OCI-LY1 (cell line): ENCODE measurements at regions not wholly inside any gene's neighbourhood (a gene's known extent, or its start where the extent isn't known, plus 50 kb on each side); places are given as distances from the start of the nearest gene placed in this dataset.

Source experiments
- H2AFZ ChIP-seq: fragments of 200-600 bp; sonication (generic), shearing (Covaris generic); 2 replicates; pipeline ENCODE4 v1.6.0; 2014; ENCODE audit warnings: antibody characterized with exemption, mild to moderate bottlenecking, low read length
- H3F3A ChIP-seq: fragments of 200-600 bp; sonication (generic), shearing (Covaris generic); 2 replicates; pipeline ENCODE4 v1.6.0; 2014; ENCODE audit warnings: mild to moderate bottlenecking, antibody characterized with exemption, low read length, moderate library complexity; ENCODE audit not compliant: insufficient read depth
- H3K27ac ChIP-seq: fragments of 200-600 bp; sonication (generic); 2 replicates; pipeline ENCODE4 v1.5.1; 2014; ENCODE audit warnings: low read length, mixed run types, mild to moderate bottlenecking, low read depth; ENCODE audit not compliant: poor library complexity, severe bottlenecking
- H3K27me3 ChIP-seq: fragments of 200-600 bp; sonication (generic); 2 replicates; pipeline ENCODE4 v1.6.0; 2014; ENCODE audit warnings: antibody characterized with exemption, mild to moderate bottlenecking, low read length, moderate library complexity; ENCODE audit not compliant: insufficient read depth
- H3K36me3 ChIP-seq: fragments of 200-600 bp; sonication (generic); 2 replicates; pipeline ENCODE4 v1.6.1; 2014; ENCODE audit warnings: mild to moderate bottlenecking, antibody characterized with exemption, low read length, moderate library complexity, mixed read lengths; ENCODE audit not compliant: insufficient read depth
- H3K4me1 ChIP-seq: fragments of 200-600 bp; sonication (generic); 2 replicates; pipeline ENCODE4 v1.5.1; 2014; ENCODE audit warnings: mild to moderate bottlenecking, low read length, moderate library complexity; ENCODE audit not compliant: insufficient read depth, severe bottlenecking
- H3K4me2 ChIP-seq: fragments of 200-600 bp; sonication (generic), shearing (Covaris generic); 2 replicates; pipeline ENCODE4 v1.6.1; 2014; ENCODE audit warnings: low read length
- H3K4me3 ChIP-seq: fragments of 200-600 bp; sonication (generic); 2 replicates; pipeline ENCODE4 v1.5.1; 2014; ENCODE audit warnings: low read length, low read depth, mild to moderate bottlenecking, mixed read lengths; ENCODE audit not compliant: poor library complexity, severe bottlenecking
- H3K79me2 ChIP-seq: fragments of 200-600 bp; shearing (Covaris generic); 2 replicates; pipeline ENCODE4 v1.6.1; 2016; ENCODE audit warnings: mixed run types, low read length, mixed read lengths; ENCODE audit not compliant: insufficient read depth
- H3K9ac ChIP-seq: fragments of 200-600 bp; sonication (generic), shearing (Covaris generic); 2 replicates; pipeline ENCODE4 v1.6.1; 2014; ENCODE audit warnings: mild to moderate bottlenecking, low read length, mixed read lengths
- H3K9me2 ChIP-seq: fragments of 200-600 bp; sonication (generic), shearing (Covaris generic); 2 replicates; pipeline ENCODE4 v1.6.1; 2014; ENCODE audit warnings: low read depth, mild to moderate bottlenecking, low read length, mixed read lengths
- H3K9me3 ChIP-seq: fragments of 200-600 bp; shearing (Covaris generic); 2 replicates; pipeline ENCODE4 v1.6.1; 2014; ENCODE audit warnings: low read length, mixed read lengths
- H4K20me1 ChIP-seq: fragments of 200-600 bp; sonication (generic), shearing (Covaris generic); 2 replicates; pipeline ENCODE4 v1.6.0; 2016; ENCODE audit warnings: mild to moderate bottlenecking, low read length; ENCODE audit not compliant: insufficient read depth
- CTCF ChIP-seq: fragments of 200-600 bp; sonication (generic), shearing (Covaris generic); IDR thresholded peaks from 2 replicates; pipeline ENCODE4 v1.5.1; 2017; ENCODE audit warnings: mild to moderate bottlenecking, antibody characterized with exemption, low read length, moderate library complexity, mixed read lengths
- EZH2 ChIP-seq: fragments of 200-600 bp; sonication (generic), shearing (Covaris generic); IDR thresholded peaks from 2 replicates; pipeline ENCODE4 v1.8.0; 2017; ENCODE audit warnings: borderline replicate concordance, mixed run types, mild to moderate bottlenecking, antibody characterized with exemption, low read length, moderate library complexity, mixed read lengths

- TF ChIP-seq EZH2 (no peak), CTCF (no peak)
- no peaks in the 10 kb centered on the region for H3K36me3 ChIP-seq
- no peaks in the 10 kb centered on the region for H3K27me3 ChIP-seq
- H3K4me1 ChIP-seq = no peaks in the 10 kb centered on the region
- no peak overlapping the region for H3K4me3 ChIP-seq
- no peak overlapping the region for H3K9ac ChIP-seq
- H3K27ac ChIP-seq = no peak overlapping the region
- no peaks in the 10 kb centered on the region for H3K9me2 ChIP-seq
- H4K20me1 ChIP-seq = no peaks in the 10 kb centered on the region
- no peaks in the 10 kb centered on the region for H3F3A ChIP-seq
- H3K9me3 ChIP-seq = no peaks in the 10 kb centered on the region
- no peak overlapping the region for H3K4me2 ChIP-seq
- H2AFZ ChIP-seq = no peak overlapping the region
- H3K79me2 ChIP-seq = no peaks in the 10 kb centered on the region
Measured at GRCh38 chr4:144591401-144591800, 54.6 kb upstream of the HHIP start.

- no peak for TF ChIP-seq EZH2
- Histone ChIP-seq H3K4me2 (no peak overlapping the region), H4K20me1 (no peaks in the 10 kb centered on the region), H3K4me1 (no peaks in the 10 kb centered on the region), H3K27me3 (no peaks in the 10 kb centered on the region), H3K9me2 (no peaks in the 10 kb centered on the region), H3K9ac (no peak overlapping the region), H3F3A (no peaks in the 10 kb centered on the region), H3K79me2 (no peaks in the 10 kb centered on the region), H3K36me3 (no peaks in the 10 kb centered on the region), H3K9me3 (no peaks in the 10 kb centered on the region), H3K27ac (no peak overlapping the region), H2AFZ (no peak overlapping the region), H3K4me3 (no peak overlapping the region)
Measured at GRCh38 chr4:144592264-144592663, 53.7 kb upstream of the HHIP start.

GRCh38 chr4:144594471-144594986, 51.4 kb upstream of the HHIP start:
- no peaks in the 10 kb centered on the region for H3F3A ChIP-seq

More at GRCh38 chr4:144594471-144594986, 51.4 kb upstream of the HHIP start:
- Histone ChIP-seq H2AFZ (no peak overlapping the region), H3K9me2 (no peaks in the 10 kb centered on the region), H3K79me2 (no peaks in the 10 kb centered on the region), H4K20me1 (no peaks in the 10 kb centered on the region), H3K27ac (no peak overlapping the region), H3K27me3 (no peaks in the 10 kb centered on the region), H3K9ac (no peak overlapping the region), H3K4me1 (no peaks in the 10 kb centered on the region), H3K9me3 (no peaks in the 10 kb centered on the region), H3K4me3 (no peak overlapping the region), H3K36me3 (no peaks in the 10 kb centered on the region), H3K4me2 (no peak overlapping the region)
- TF ChIP-seq CTCF = no peak
- TF ChIP-seq EZH2 = no peak
